GM12878 (cell line): ENCODE measurements at regions not wholly inside any gene's neighbourhood (a gene's known extent, or its start where the extent isn't known, plus 50 kb on each side); places are given as distances from the start of the nearest gene placed in this dataset.

Source experiments
- ATAC-seq: fragments of 200-7000 bp; cut with Tn5 transposase; 3 replicates; pipeline ENCODE4 v1.9.1; 2020; ENCODE audit warnings: mild to moderate bottlenecking, moderate library complexity
- BruUV-seq: library from RNA; stranded (reverse); fragments of 400-500 nt; replicated peaks from 2 replicates; lab custom pipeline; 2021; lab: Mats Ljungman, UMichigan
- CTCF ChIA-PET: fragments of 300-600 bp; sonication (Branson Sonifier 250); formaldehyde crosslinking; extraction: SDS; loops from one replicate; lab custom pipeline; 2021; ENCODE audit warnings: inconsistent platforms; lab: Yijun Ruan, JAX
- POLR2A ChIA-PET: fragments of 350-600 bp; formaldehyde crosslinking; extraction: SDS; loops from one replicate; lab custom pipeline; 2021; ENCODE audit warnings: inconsistent platforms; lab: Charles Lee
- RAD21 ChIA-PET: fragments of 300-600 bp; sonication (Branson Sonifier 250); formaldehyde crosslinking; loops from one replicate; lab custom pipeline; 2023; ENCODE audit warnings: antibody characterized with exemption; ENCODE audit not compliant: unreplicated experiment; lab: Charles Lee
- SMC1A ChIA-PET: fragments of 300-600 bp; sonication (Branson Sonifier 250); formaldehyde crosslinking; loops from one replicate; lab custom pipeline; 2023; ENCODE audit not compliant: unreplicated experiment, uncharacterized antibody; lab: Charles Lee
- DNase-seq: peaks from one replicate; pipeline ENCODE4 v3.0.0-alpha.2; 2011; ENCODE audit warnings: low read depth, low spot score
- FAIRE-seq: peaks from 3 replicates; lab custom pipeline; 2011; peaks lifted over from hg19 to GRCh38; lab: Jason Lieb, UNC
- H2AFZ ChIP-seq: 2 replicates; pipeline ENCODE4 v1.6.0; 2011; ENCODE audit warnings: low read depth, low read length, control low read depth; ENCODE audit not compliant: control insufficient read depth
- H3K27ac ChIP-seq: 2 replicates; pipeline ENCODE4 v1.5.1; 2011; ENCODE audit warnings: control low read depth; ENCODE audit not compliant: control insufficient read depth, insufficient read depth
- H3K27me3 ChIP-seq, 2 experiments: replicated peaks in 1 of 2; 2 replicates each; pipeline versions ENCODE4 v1.6.0 to v1.6.1; 2011; ENCODE audit warnings: low read length in 1 of 2; ENCODE audit not compliant: control insufficient read depth in 2 of 2, insufficient read depth in 2 of 2
- H3K36me3 ChIP-seq, 2 experiments: 2 replicates each; pipeline ENCODE4 v1.5.1; 2011; ENCODE audit warnings: low read length in 1 of 2; ENCODE audit not compliant: control insufficient read depth in 2 of 2, insufficient read depth in 2 of 2
- H3K4me1 ChIP-seq: 2 replicates; pipeline ENCODE4 v1.6.1; 2011; ENCODE audit warnings: mild to moderate bottlenecking, low read length, moderate library complexity, mixed read lengths; ENCODE audit not compliant: control insufficient read depth, insufficient read depth
- H3K4me2 ChIP-seq: 2 replicates; pipeline ENCODE4 v1.6.0; 2011; ENCODE audit warnings: control low read depth; ENCODE audit not compliant: control insufficient read depth, insufficient read depth
- H3K4me3 ChIP-seq: fragments of 200-600 bp; sonication (generic); 2 replicates; pipeline ENCODE4 v1.5.1; 2016
- H3K79me2 ChIP-seq: 2 replicates; pipeline ENCODE4 v1.6.0; 2011; ENCODE audit warnings: low read length; ENCODE audit not compliant: control insufficient read depth, insufficient read depth
- H3K9ac ChIP-seq: 2 replicates; pipeline ENCODE4 v1.8.0; 2011; ENCODE audit warnings: low read length, control low read depth, mixed read lengths; ENCODE audit not compliant: control insufficient read depth, insufficient read depth
- H3K9me3 ChIP-seq: replicated peaks from 3 replicates; pipeline ENCODE4 v1.5.1; 2011; ENCODE audit warnings: mild to moderate bottlenecking, low read length; ENCODE audit not compliant: control insufficient read depth, insufficient read depth
- H4K20me1 ChIP-seq: 2 replicates; pipeline ENCODE4 v1.6.0; 2011; ENCODE audit not compliant: control insufficient read depth, insufficient read depth
- BCL11A ChIP-seq: IDR thresholded peaks from 2 replicates; pipeline ENCODE4 v1.6.1; 2011; ENCODE audit warnings: low read depth, low read length
- BMI1 ChIP-seq: fragments of 450-650 bp; IDR thresholded peaks from 2 replicates; pipeline ENCODE4 v1.6.1; 2016; ENCODE audit warnings: mild to moderate bottlenecking, moderate library complexity, borderline replicate concordance
- CBX5 ChIP-seq: sonication (generic); IDR thresholded peaks from 2 replicates; pipeline ENCODE4 v1.6.1; 2016; ENCODE audit warnings: low read depth, moderate library complexity, mild to moderate bottlenecking, inconsistent platforms
- EED ChIP-seq: sonication (generic); IDR thresholded peaks from 2 replicates; pipeline ENCODE4 v1.6.1; 2016; ENCODE audit warnings: antibody characterized with exemption, low read depth
- JUNB ChIP-seq: IDR thresholded peaks from 2 replicates; pipeline ENCODE4 v1.6.1; 2016; ENCODE audit warnings: antibody characterized with exemption, mild to moderate bottlenecking
- KLF5 ChIP-seq: fragments of 450-650 bp; IDR thresholded peaks from 2 replicates; pipeline ENCODE4 v1.6.1; 2014; ENCODE audit warnings: mild to moderate bottlenecking; ENCODE audit not compliant: partially characterized antibody
- LARP7 ChIP-seq: fragments of 450-650 bp; IDR thresholded peaks from 2 replicates; pipeline ENCODE4 v1.6.1; 2017; ENCODE audit warnings: mild to moderate bottlenecking
- MXI1 ChIP-seq: fragments of 150-350 bp; IDR thresholded peaks from 2 replicates; pipeline ENCODE4 v1.6.1; 2011; ENCODE audit warnings: low read depth, mild to moderate bottlenecking, inconsistent platforms, low read length, improper control_type of control experiment
- NFYA ChIP-seq: IDR thresholded peaks from 2 replicates; pipeline ENCODE4 v1.6.1; 2011; ENCODE audit warnings: low read depth, mild to moderate bottlenecking, low read length, improper control_type of control experiment, borderline replicate concordance
- NR2C1 ChIP-seq: fragments of 450-650 bp; IDR thresholded peaks from 2 replicates; pipeline ENCODE4 v1.6.1; 2017; ENCODE audit warnings: antibody characterized with exemption, mild to moderate bottlenecking, moderate library complexity
- NRF1 ChIP-seq: conservative IDR thresholded peaks from 2 replicates; pipeline ENCODE4 v1.6.1; 2011; ENCODE audit warnings: mild to moderate bottlenecking, low read depth, low read length, improper control_type of control experiment
- PAX5 ChIP-seq: IDR thresholded peaks from 2 replicates; pipeline ENCODE4 v1.6.1; 2011; ENCODE audit warnings: low read depth, low read length, borderline replicate concordance
- POU2F2 ChIP-seq: IDR thresholded peaks from 3 replicates; pipeline ENCODE4 v1.6.1; 2011; ENCODE audit warnings: low read depth, mild to moderate bottlenecking, low read length, borderline replicate concordance
- SREBF2 ChIP-seq: IDR thresholded peaks from 2 replicates; pipeline ENCODE4 v1.6.1; 2012; ENCODE audit warnings: mild to moderate bottlenecking, low read length
- STAT3 ChIP-seq: IDR thresholded peaks from 2 replicates; pipeline ENCODE4 v1.6.1; 2011; ENCODE audit warnings: low read depth, low read length, improper control_type of control experiment
- TCF12 ChIP-seq: IDR thresholded peaks from 2 replicates; pipeline ENCODE4 v1.6.1; 2011; ENCODE audit warnings: low read depth, mild to moderate bottlenecking, low read length
- ZNF622 ChIP-seq: fragments of 450-650 bp; IDR thresholded peaks from 2 replicates; pipeline ENCODE4 v1.6.1; 2017; ENCODE audit warnings: mild to moderate bottlenecking, inconsistent platforms
- ZZZ3 ChIP-seq: IDR thresholded peaks from 2 replicates; pipeline ENCODE4 v1.6.1; 2011; ENCODE audit warnings: low read depth; ENCODE audit not compliant: control insufficient read depth, insufficient read length
- WGBS: methylation state at CpG from one replicate; pipeline ENCODE4 v1.1.6; 2016; ENCODE audit warnings: low lambda C conversion rate; ENCODE audit not compliant: insufficient replicate concordance, insufficient coverage; ENCODE audit errors: missing lambda C conversion rate; 5-methylcytosine and 5-hydroxymethylcytosine counted together
- in situ Hi-C: fragments of 300-500 bp; cut with MboI; formaldehyde crosslinking; loops from 9 replicates; pipeline ENCODE4 v1.14.3; 2018; ENCODE audit warnings: mixed read lengths
- intact Hi-C: fragments of 100-400 bp; cut with micrococcal nuclease; formaldehyde crosslinking; loops from one replicate; pipeline ENCODE4 v1.14.2; 2022; ENCODE audit not compliant: unreplicated experiment

DNA sequence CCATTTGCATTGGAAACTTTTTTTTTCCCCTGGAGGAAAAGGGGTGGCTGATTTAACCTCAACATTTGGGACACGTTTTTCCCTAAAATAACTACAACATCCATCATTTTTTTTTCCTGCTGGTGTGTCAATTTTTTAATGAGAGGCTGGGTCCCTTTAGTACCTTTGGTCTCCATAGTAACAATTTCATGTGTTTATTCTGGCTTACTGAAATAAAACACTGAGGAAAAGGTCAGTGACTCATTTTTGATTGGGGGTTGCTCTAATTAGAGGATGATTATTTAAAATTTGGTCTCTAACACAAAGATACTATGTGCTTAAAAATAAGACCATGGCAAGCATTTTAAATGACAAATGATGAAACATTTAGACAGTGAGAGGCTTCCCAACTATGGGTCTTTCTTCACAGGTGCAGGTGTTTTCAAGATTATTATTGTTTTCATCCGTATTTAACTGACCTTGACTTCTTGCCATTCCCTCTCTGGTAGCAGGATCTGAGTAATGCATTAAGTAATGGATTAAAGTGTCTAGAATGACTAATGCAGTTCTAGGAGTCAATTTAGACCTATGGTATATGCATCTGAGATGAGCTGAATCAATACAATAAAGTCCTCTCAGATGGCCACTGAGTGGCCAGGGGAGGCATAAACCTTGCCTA is 406.4 kb downstream of the KCNRG start:
- no peak for ATAC-seq
- WGBS = 3% methylated on average over 2 of the region's 2 CpGs

More for the DNA sequence above, 406.4 kb downstream of the KCNRG start:
- in situ Hi-C loops (no loop called here), intact Hi-C loops (no loop called here)
- CTCF ChIA-PET = no interaction called here
- no peak overlapping the region for H3K4me3 ChIP-seq
- H3K4me1 ChIP-seq = no peaks in the 10 kb centered on the region
- H3K27me3 ChIP-seq = no peaks in the 10 kb centered on the region
- no peak overlapping the region for H2AFZ ChIP-seq
- H3K4me2 ChIP-seq = no peak overlapping the region
- RAD21 ChIA-PET = no interaction called here
- BruUV-seq = no TSS peak
- POLR2A ChIA-PET = no interaction called here
- no peaks in the 10 kb centered on the region for H4K20me1 ChIP-seq
- H3K79me2 ChIP-seq = no peaks in the 10 kb centered on the region
- H3K9ac ChIP-seq = no peak overlapping the region
- no peak overlapping the region for H3K27ac ChIP-seq
- peak; percentile 49 for FAIRE-seq
- SMC1A ChIA-PET = no interaction called here
- no peaks in the 10 kb centered on the region for H3K36me3 ChIP-seq
- H3K9me3 ChIP-seq = no peaks in the 10 kb centered on the region; the same call in 2 of the 3 replicates
- TF ChIP-seq TCF12 = no peak
- TF ChIP-seq PAX5 = no peak
- no peak for TF ChIP-seq NR2C1
- TF ChIP-seq POU2F2 = no peak
- TF ChIP-seq STAT3 = no peak
- no peak for TF ChIP-seq LARP7
- no peak for TF ChIP-seq SREBF2
- TF ChIP-seq BCL11A = no peak
- no peak for TF ChIP-seq KLF5
- no peak for TF ChIP-seq CBX5
- TF ChIP-seq MXI1 = no peak
- TF ChIP-seq NRF1 = no peak
- no peak for TF ChIP-seq NFYA
- no peak for TF ChIP-seq ZZZ3
- TF ChIP-seq ZNF622 = no peak
- no peak for TF ChIP-seq EED
- no peak for TF ChIP-seq JUNB
- TF ChIP-seq BMI1 = no peak
- DNase-seq = no peak
